ENCODE measurements at regions not wholly inside any gene's neighbourhood (a gene's known extent, or its start where the extent isn't known, plus 50 kb on each side); places are given as distances from the start of the nearest gene placed in this dataset.

GRCh38 chr13:75008926-75009325 is 473.0 kb downstream of the TBC1D4 start:
- DNase-seq, result no peak
- H3K4me1 ChIP-seq (ENCODE audit: control insufficient read depth in 3 of 3, insufficient read depth in 2 of 3, low read depth in 1 of 3, low read length in 2 of 3), result no peaks in the 10 kb centered on the region
- H3K27ac ChIP-seq (ENCODE audit: low read depth in 1 of 3, low read length in 2 of 3), result no peak overlapping the region
- no peak overlapping the region for H3K4me3 ChIP-seq (ENCODE audit: low read depth in 1 of 3, low read length in 3 of 3)
- no peaks in the 10 kb centered on the region for H3K36me3 ChIP-seq (ENCODE audit: control insufficient read depth in 3 of 3, insufficient read depth in 2 of 3, low read depth in 1 of 3, low read length in 3 of 3)
- H3K9me3 ChIP-seq (ENCODE audit: control insufficient read depth in 2 of 2, insufficient read depth in 1 of 2, low read depth in 1 of 2, low read length in 1 of 2), result no peaks in the 10 kb centered on the region
- FAIRE-seq, result no peak
- no peaks in the 10 kb centered on the region for H3K27me3 ChIP-seq (ENCODE audit: control insufficient read depth in 3 of 3, insufficient read depth in 3 of 3, low read length in 3 of 3)

GRCh38 chr13:74990992-74991391 is 491.0 kb downstream of the TBC1D4 start:
- H3K4me3 ChIP-seq (ENCODE audit: low read depth in 1 of 3, low read length in 3 of 3), result no peak overlapping the region
- WGBS, 3 donors, result 70 to 90% (median 81%) methylated on average over 2 of the region's 2 CpGs
- H3K27ac ChIP-seq (ENCODE audit: low read depth in 1 of 3, low read length in 2 of 3), result no peak overlapping the region
- H3K4me1 ChIP-seq (ENCODE audit: control insufficient read depth in 3 of 3, insufficient read depth in 2 of 3, low read depth in 1 of 3, low read length in 2 of 3), result no peaks in the 10 kb centered on the region
- FAIRE-seq (no peak), DNase-seq (no peak)
- no peaks in the 10 kb centered on the region for H3K36me3 ChIP-seq (ENCODE audit: control insufficient read depth in 3 of 3, insufficient read depth in 2 of 3, low read depth in 1 of 3, low read length in 3 of 3)
- peaks cover 0 to 2% (median 0%) of the 10 kb centered on the region in 3 donors for H3K27me3 ChIP-seq (ENCODE audit: control insufficient read depth in 3 of 3, insufficient read depth in 3 of 3, low read length in 3 of 3)
- H3K9me3 ChIP-seq (ENCODE audit: control insufficient read depth in 2 of 2, insufficient read depth in 1 of 2, low read depth in 1 of 2, low read length in 1 of 2), result no peaks in the 10 kb centered on the region

GRCh38 chr13:74987124-74987690 is 494.8 kb downstream of the TBC1D4 start:
- Histone ChIP-seq H3K4me1 (ENCODE audit: control insufficient read depth in 3 of 3, insufficient read depth in 2 of 3, low read depth in 1 of 3, low read length in 2 of 3) (no peaks in the 10 kb centered on the region), H3K27me3 (ENCODE audit: control insufficient read depth in 3 of 3, insufficient read depth in 3 of 3, low read length in 3 of 3) (no peaks in the 10 kb centered on the region), H3K36me3 (ENCODE audit: control insufficient read depth in 3 of 3, insufficient read depth in 2 of 3, low read depth in 1 of 3, low read length in 3 of 3) (no peaks in the 10 kb centered on the region), H3K9me3 (ENCODE audit: control insufficient read depth in 2 of 2, insufficient read depth in 1 of 2, low read depth in 1 of 2, low read length in 1 of 2) (no peaks in the 10 kb centered on the region), H3K27ac (ENCODE audit: low read depth in 1 of 3, low read length in 2 of 3) (no peak overlapping the region), H3K4me3 (ENCODE audit: low read depth in 1 of 3, low read length in 3 of 3) (no peak overlapping the region)
- FAIRE-seq (no peak), DNase-seq (no peak)

GRCh38 chr13:74986609-74987008 is 495.4 kb downstream of the TBC1D4 start:
- Histone ChIP-seq H3K27me3 (ENCODE audit: control insufficient read depth in 3 of 3, insufficient read depth in 3 of 3, low read length in 3 of 3) (no peaks in the 10 kb centered on the region), H3K27ac (ENCODE audit: low read depth in 1 of 3, low read length in 2 of 3) (no peak overlapping the region), H3K9me3 (ENCODE audit: control insufficient read depth in 2 of 2, insufficient read depth in 1 of 2, low read depth in 1 of 2, low read length in 1 of 2) (no peaks in the 10 kb centered on the region), H3K4me1 (ENCODE audit: control insufficient read depth in 3 of 3, insufficient read depth in 2 of 3, low read depth in 1 of 3, low read length in 2 of 3) (no peaks in the 10 kb centered on the region), H3K36me3 (ENCODE audit: control insufficient read depth in 3 of 3, insufficient read depth in 2 of 3, low read depth in 1 of 3, low read length in 3 of 3) (no peaks in the 10 kb centered on the region), H3K4me3 (ENCODE audit: low read depth in 1 of 3, low read length in 3 of 3) (no peak overlapping the region)
- DNase-seq, result no peak
- 46 to 61% (median 48%) methylated on average over 2 of the region's 2 CpGs for WGBS, 3 donors
- no peak for FAIRE-seq

GRCh38 chr13:74979703-74980102 is 502.3 kb downstream of the TBC1D4 start:
- FAIRE-seq (no peak), DNase-seq (no peak)
- Histone ChIP-seq H3K36me3 (ENCODE audit: control insufficient read depth in 3 of 3, insufficient read depth in 2 of 3, low read depth in 1 of 3, low read length in 3 of 3) (no peaks in the 10 kb centered on the region), H3K9me3 (ENCODE audit: control insufficient read depth in 2 of 2, insufficient read depth in 1 of 2, low read depth in 1 of 2, low read length in 1 of 2) (no peaks in the 10 kb centered on the region), H3K27ac (ENCODE audit: low read depth in 1 of 3, low read length in 2 of 3) (no peak overlapping the region), H3K4me1 (ENCODE audit: control insufficient read depth in 3 of 3, insufficient read depth in 2 of 3, low read depth in 1 of 3, low read length in 2 of 3) (no peaks in the 10 kb centered on the region), H3K27me3 (ENCODE audit: control insufficient read depth in 3 of 3, insufficient read depth in 3 of 3, low read length in 3 of 3) (no peaks in the 10 kb centered on the region), H3K4me3 (ENCODE audit: low read depth in 1 of 3, low read length in 3 of 3) (no peak overlapping the region)
- WGBS, 3 donors, result 51 to 76% (median 72%) methylated on average over 2 of the region's 2 CpGs

DNA sequence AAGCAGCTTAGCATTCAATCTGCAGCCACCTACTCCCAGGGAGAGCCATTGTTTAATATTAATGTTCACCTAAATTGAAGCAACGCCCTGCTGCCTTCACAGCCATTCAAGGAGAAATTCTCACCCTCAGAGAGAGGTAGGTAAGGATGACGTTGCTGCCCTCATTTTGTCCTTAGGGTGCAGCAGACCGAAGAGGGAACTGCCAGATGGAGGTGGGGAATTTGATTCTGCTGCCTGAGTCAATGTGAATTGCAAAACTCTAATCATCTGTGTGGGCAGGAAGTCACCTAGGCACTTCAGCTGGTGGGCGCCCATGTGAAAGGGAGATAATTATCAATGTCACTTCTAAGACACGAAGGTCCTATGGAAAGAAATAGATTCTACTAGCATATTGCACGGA is 503.4 kb downstream of the TBC1D4 start:
- no peak for FAIRE-seq

DNA sequence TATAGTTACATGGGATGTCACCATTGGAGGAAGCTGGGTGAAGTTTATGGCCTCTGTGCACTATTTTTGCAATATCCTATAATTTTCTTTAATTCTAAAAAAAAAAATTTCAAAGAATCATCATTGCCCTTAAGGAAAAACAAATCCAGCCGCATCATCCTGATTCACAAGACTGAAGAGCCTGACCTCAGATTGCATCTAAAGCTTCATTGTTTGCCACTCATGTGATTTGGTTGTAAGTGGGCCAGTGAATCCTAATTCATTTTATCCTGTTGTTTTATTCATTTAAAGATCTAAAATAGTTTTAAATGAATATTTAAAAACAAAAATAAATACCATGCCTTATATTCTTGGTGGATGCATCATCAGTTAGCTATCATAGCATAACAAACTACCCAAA is 504.5 kb downstream of the TBC1D4 start:
- H3K27ac ChIP-seq (ENCODE audit: low read depth in 1 of 3, low read length in 2 of 3), result no peak overlapping the region
- 83 to 90% (median 85%) methylated on average over 1 of the region's 1 CpG for WGBS, 3 donors
- FAIRE-seq (no peak), DNase-seq (no peak)
- H3K27me3 ChIP-seq (ENCODE audit: control insufficient read depth in 3 of 3, insufficient read depth in 3 of 3, low read length in 3 of 3), result no peaks in the 10 kb centered on the region
- H3K36me3 ChIP-seq (ENCODE audit: control insufficient read depth in 3 of 3, insufficient read depth in 2 of 3, low read depth in 1 of 3, low read length in 3 of 3), result no peaks in the 10 kb centered on the region
- H3K4me1 ChIP-seq (ENCODE audit: control insufficient read depth in 3 of 3, insufficient read depth in 2 of 3, low read depth in 1 of 3, low read length in 2 of 3), result no peaks in the 10 kb centered on the region
- no peak overlapping the region for H3K4me3 ChIP-seq (ENCODE audit: low read depth in 1 of 3, low read length in 3 of 3)
- no peaks in the 10 kb centered on the region for H3K9me3 ChIP-seq (ENCODE audit: control insufficient read depth in 2 of 2, insufficient read depth in 1 of 2, low read depth in 1 of 2, low read length in 1 of 2)

More for the DNA sequence above, 503.4 kb downstream of the TBC1D4 start:
- Histone ChIP-seq H3K36me3 (ENCODE audit: control insufficient read depth in 3 of 3, insufficient read depth in 2 of 3, low read depth in 1 of 3, low read length in 3 of 3) (no peaks in the 10 kb centered on the region), H3K4me3 (ENCODE audit: low read depth in 1 of 3, low read length in 3 of 3) (no peak overlapping the region), H3K4me1 (ENCODE audit: control insufficient read depth in 3 of 3, insufficient read depth in 2 of 3, low read depth in 1 of 3, low read length in 2 of 3) (no peaks in the 10 kb centered on the region), H3K27me3 (ENCODE audit: control insufficient read depth in 3 of 3, insufficient read depth in 3 of 3, low read length in 3 of 3) (no peaks in the 10 kb centered on the region), H3K27ac (ENCODE audit: low read depth in 1 of 3, low read length in 2 of 3) (no peak overlapping the region), H3K9me3 (ENCODE audit: control insufficient read depth in 2 of 2, insufficient read depth in 1 of 2, low read depth in 1 of 2, low read length in 1 of 2) (no peaks in the 10 kb centered on the region)
- DNase-seq, result no peak
- WGBS, 3 donors, result 60 to 67% (median 66%) methylated on average over 6 of the region's 6 CpGs

DNA sequence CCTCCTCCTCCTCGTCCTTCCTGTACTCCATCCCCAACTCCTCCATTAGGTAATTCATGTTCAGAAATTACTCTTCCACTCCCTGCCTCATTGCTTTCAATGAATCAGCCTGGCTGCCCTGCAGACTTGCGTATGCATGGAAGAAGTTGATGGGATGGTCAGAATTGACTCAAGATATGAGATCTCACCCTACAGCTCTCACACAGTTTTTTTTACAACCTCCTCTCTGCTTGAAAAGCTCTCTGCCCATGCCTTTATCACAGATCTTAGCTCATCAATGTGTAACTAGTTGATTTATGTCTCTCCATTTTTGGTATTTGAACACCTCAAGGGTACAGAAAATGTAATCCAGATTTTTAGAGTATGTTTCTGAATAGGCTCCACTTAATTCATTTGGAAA is 506.9 kb downstream of the TBC1D4 start:
- no peak overlapping the region for H3K27ac ChIP-seq (ENCODE audit: low read depth in 1 of 3, low read length in 2 of 3)
- H3K27me3 ChIP-seq (ENCODE audit: control insufficient read depth in 3 of 3, insufficient read depth in 3 of 3, low read length in 3 of 3), result no peaks in the 10 kb centered on the region
- no peaks in the 10 kb centered on the region for H3K4me1 ChIP-seq (ENCODE audit: control insufficient read depth in 3 of 3, insufficient read depth in 2 of 3, low read depth in 1 of 3, low read length in 2 of 3)
- no peaks in the 10 kb centered on the region for H3K9me3 ChIP-seq (ENCODE audit: control insufficient read depth in 2 of 2, insufficient read depth in 1 of 2, low read depth in 1 of 2, low read length in 1 of 2)
- H3K36me3 ChIP-seq (ENCODE audit: control insufficient read depth in 3 of 3, insufficient read depth in 2 of 3, low read depth in 1 of 3, low read length in 3 of 3), result no peaks in the 10 kb centered on the region
- 37 to 58% (median 38%) methylated on average over 2 of the region's 2 CpGs for WGBS, 3 donors
- no peak overlapping the region for H3K4me3 ChIP-seq (ENCODE audit: low read depth in 1 of 3, low read length in 3 of 3)
- no peak for DNase-seq
- no peak for FAIRE-seq
